HUES48 (cell line): ENCODE measurements at regions not wholly inside any gene's neighbourhood (a gene's known extent, or its start where the extent isn't known, plus 50 kb on each side); places are given as distances from the start of the nearest gene placed in this dataset.
"Not testable (repeated sequence)": the region's sequence is repeated elsewhere in the genome, so short reads cannot be mapped to it uniquely, and the experiment has no call there.

Experiments used
- H3K27ac ChIP-seq: one replicate; pipeline ENCODE4 v1.7.0; 2013; ENCODE audit warnings: low read depth, low read length, inconsistent platforms
- H3K27me3 ChIP-seq: 2 replicates; pipeline ENCODE4 v1.6.1; 2013; ENCODE audit warnings: mild to moderate bottlenecking, low read length; ENCODE audit not compliant: control insufficient read depth, insufficient read depth
- H3K36me3 ChIP-seq: 2 replicates; pipeline ENCODE4 v1.6.1; 2013; ENCODE audit warnings: low read length; ENCODE audit not compliant: control insufficient read depth, insufficient read depth
- H3K4me1 ChIP-seq: 2 replicates; pipeline ENCODE4 v1.6.1; 2013; ENCODE audit warnings: mild to moderate bottlenecking, low read length; ENCODE audit not compliant: control insufficient read depth, insufficient read depth
- H3K4me3 ChIP-seq: 2 replicates; pipeline ENCODE4 v1.5.1; 2013; ENCODE audit warnings: mild to moderate bottlenecking, low read depth, low read length
- H3K9ac ChIP-seq: 2 replicates; pipeline ENCODE4 v1.6.1; 2013; ENCODE audit warnings: mild to moderate bottlenecking, low read depth, low read length, moderate library complexity
- H3K9me3 ChIP-seq: 2 replicates; pipeline ENCODE4 v1.6.1; 2013; ENCODE audit warnings: low read length; ENCODE audit not compliant: control insufficient read depth, insufficient read depth

DNA sequence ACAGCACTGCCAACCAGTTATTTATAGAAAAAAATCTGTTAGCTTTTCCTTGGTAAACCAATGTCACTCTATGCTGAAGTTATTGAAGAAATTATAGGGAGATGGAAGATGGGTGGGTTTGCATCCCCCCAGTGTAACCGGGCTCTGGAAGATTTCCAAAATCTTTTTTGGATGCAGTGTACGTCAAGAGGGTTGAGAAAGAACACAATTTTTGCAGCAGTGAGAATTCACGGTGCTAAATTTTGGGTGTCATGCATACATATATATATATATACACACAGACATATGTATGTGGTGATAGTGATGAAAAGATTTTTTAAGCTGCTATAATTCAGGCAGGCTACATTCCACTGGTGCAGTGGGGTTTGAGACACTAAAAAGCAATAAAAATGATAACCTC is 91.4 kb upstream of the MAGI3 start:
- Histone ChIP-seq H3K9me3 (no peaks in the 10 kb centered on the region), H3K27me3 (no peaks in the 10 kb centered on the region), H3K4me3 (no peak overlapping the region), H3K36me3 (no peaks in the 10 kb centered on the region), H3K9ac (no peak overlapping the region), H3K4me1 (no peaks in the 10 kb centered on the region), H3K27ac (no peak overlapping the region)

- no peaks in the 10 kb centered on the region for H3K4me1 ChIP-seq
These were observed 87.7 kb upstream of the MAGI3 start for GRCh38 chr1:113302636-113303035.

GRCh38 chr1:113303267-113303666 is 87.0 kb upstream of the MAGI3 start:
- H3K9ac ChIP-seq = no peak overlapping the region
- H3K27ac ChIP-seq = no peak overlapping the region
- H3K27me3 ChIP-seq = no peaks in the 10 kb centered on the region
- H3K4me1 ChIP-seq = no peaks in the 10 kb centered on the region
- no peak overlapping the region for H3K4me3 ChIP-seq
- H3K9me3 ChIP-seq = no peaks in the 10 kb centered on the region
- H3K36me3 ChIP-seq = no peaks in the 10 kb centered on the region

More at GRCh38 chr1:113302636-113303035, 87.7 kb upstream of the MAGI3 start:
- H3K36me3 ChIP-seq = no peaks in the 10 kb centered on the region
- H3K27me3 ChIP-seq = no peaks in the 10 kb centered on the region
- H3K9me3 ChIP-seq = no peaks in the 10 kb centered on the region
- no peak overlapping the region for H3K4me3 ChIP-seq
- no peak overlapping the region for H3K27ac ChIP-seq
- H3K9ac ChIP-seq = no peak overlapping the region

GRCh38 chr1:113305029-113305428 is 85.3 kb upstream of the MAGI3 start:
- not testable (repeated sequence) for H3K4me3 ChIP-seq, H3K27me3 ChIP-seq, H3K9me3 ChIP-seq, H3K4me1 ChIP-seq, H3K36me3 ChIP-seq, H3K9ac ChIP-seq, H3K27ac ChIP-seq

DNA sequence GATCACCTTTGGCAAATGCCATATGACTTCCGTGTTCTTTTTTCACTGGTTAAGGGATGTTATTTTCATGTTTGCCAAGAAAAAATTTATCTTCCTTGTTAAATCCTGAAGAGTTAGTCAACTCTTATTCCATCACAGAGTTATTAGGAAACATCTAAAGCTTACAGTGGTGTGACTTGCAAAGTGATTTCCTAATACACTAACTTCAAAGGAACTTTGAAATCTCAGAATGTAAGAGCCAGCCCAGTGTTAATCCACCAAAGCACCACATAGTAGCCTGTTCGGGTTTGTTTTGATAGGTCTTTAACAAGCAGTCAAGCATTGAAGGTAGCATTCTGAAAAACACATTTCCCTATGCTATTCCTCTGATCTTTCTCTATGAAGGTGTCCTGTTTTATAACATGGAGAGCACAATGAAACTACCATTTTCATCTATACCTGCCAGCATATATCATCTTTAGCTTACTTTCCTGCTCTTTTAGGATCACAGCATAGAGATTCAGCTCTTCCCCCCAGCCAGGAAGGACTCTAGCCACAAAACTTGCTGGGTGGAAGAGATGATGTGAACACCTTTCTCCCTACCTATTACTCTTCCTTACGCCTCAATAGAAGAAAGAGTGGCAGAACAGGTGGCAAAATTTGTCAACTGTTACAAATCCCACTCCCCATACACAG is 82.4 kb upstream of the MAGI3 start:
- H3K27me3 ChIP-seq = no peaks in the 10 kb centered on the region
- no peak overlapping the region for H3K4me3 ChIP-seq
- H3K27ac ChIP-seq = no peak overlapping the region
- H3K9ac ChIP-seq = no peak overlapping the region
- no peaks in the 10 kb centered on the region for H3K9me3 ChIP-seq
- H3K4me1 ChIP-seq = no peaks in the 10 kb centered on the region
- H3K36me3 ChIP-seq = no peaks in the 10 kb centered on the region

DNA sequence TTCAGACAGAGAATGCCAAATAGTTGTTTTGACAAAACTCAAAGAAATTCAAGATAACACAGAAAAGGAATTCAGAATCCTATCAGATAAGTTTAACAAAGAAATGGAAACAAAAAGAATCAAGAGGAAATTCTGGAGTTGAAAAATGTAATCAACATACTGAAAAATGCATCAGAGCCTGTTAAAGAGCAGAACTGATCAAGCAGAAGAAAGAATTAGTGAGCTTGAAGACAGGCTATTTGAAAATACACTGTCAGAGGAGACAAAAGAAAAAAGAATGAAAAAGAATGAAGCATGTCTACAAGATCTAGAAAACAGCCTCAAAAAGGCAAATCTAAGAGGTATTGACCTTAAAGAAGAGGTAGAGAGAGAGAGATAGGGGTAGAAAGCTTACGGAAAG is 77.7 kb upstream of the MAGI3 start:
- H3K4me3 ChIP-seq, H3K27ac ChIP-seq, H3K36me3 ChIP-seq, H3K9me3 ChIP-seq, H3K9ac ChIP-seq, H3K27me3 ChIP-seq, H3K4me1 ChIP-seq: not testable (repeated sequence)

- H3K4me1 ChIP-seq = no peaks in the 10 kb centered on the region
- no peak overlapping the region for H3K27ac ChIP-seq
- H3K4me3 ChIP-seq = no peak overlapping the region
- H3K9ac ChIP-seq = no peak overlapping the region
- H3K27me3 ChIP-seq = no peaks in the 10 kb centered on the region
- no peaks in the 10 kb centered on the region for H3K9me3 ChIP-seq
- no peaks in the 10 kb centered on the region for H3K36me3 ChIP-seq
These were observed 75.7 kb upstream of the MAGI3 start for GRCh38 chr1:113314600-113314999.

DNA sequence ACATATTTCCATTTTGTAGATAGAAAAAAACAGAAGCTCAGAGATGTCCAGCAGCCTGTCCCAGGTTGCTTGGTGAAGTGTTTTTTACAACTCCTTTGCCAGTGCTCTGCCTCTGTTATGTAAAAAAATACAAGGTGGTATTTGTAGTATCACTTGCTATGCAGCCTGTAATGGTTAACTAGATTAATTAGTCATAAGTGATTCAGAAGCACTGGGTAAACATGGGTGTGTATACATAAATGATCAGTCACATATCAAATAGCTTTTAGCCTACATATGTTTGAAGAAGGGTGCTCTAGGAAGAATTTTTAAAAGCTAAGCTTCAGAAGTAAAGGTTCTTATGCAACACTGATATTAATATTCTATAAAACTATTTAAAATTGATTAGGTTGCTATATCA is 70.0 kb upstream of the MAGI3 start:
- peaks cover 9% of the 10 kb centered on the region; the same call in 1 of the 2 replicates for H3K4me1 ChIP-seq
- H3K9me3 ChIP-seq = no peaks in the 10 kb centered on the region
- no peak overlapping the region for H3K27ac ChIP-seq
- H3K36me3 ChIP-seq = no peaks in the 10 kb centered on the region
- H3K27me3 ChIP-seq = no peaks in the 10 kb centered on the region
- no peak overlapping the region for H3K9ac ChIP-seq
- H3K4me3 ChIP-seq = no peak overlapping the region

DNA sequence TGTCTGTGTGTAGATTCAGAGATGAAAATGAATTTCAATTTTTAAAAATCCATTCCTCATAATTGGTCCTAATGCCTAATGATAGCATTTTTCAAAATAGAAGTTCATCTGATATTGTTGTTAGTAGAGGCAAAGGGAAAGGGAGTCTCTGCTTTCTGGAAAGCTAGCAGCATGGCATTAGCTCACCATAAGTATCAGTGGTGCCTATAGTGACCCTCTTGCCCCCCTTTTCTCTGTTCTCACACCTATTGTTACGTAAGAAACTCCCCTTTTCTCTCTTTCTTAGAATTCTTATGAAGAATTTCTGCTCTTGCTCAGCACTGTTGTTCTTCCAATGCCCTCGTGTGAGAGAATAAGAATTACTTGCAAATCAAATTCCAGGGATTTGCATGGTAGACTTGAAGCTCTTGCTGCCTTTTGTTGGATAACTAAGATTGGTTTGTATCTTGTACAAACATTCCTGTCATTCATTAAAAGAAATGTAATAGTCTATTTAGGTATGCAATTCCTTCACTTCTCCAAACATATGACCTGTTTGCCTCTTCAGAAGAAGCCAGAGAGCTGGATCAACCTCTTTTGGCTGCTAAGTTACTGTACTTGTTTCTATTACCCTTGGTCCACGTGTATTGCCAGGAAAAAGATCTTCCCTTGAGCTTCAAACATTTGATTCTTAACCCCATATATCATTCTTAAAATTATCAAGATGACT is 69.2 kb upstream of the MAGI3 start:
- Histone ChIP-seq H3K4me1 (peaks cover 9% of the 10 kb centered on the region; the same call in 1 of the 2 replicates), H3K27ac (no peak overlapping the region), H3K9me3 (no peaks in the 10 kb centered on the region), H3K27me3 (no peaks in the 10 kb centered on the region), H3K4me3 (no peak overlapping the region), H3K9ac (no peak overlapping the region), H3K36me3 (no peaks in the 10 kb centered on the region)

DNA sequence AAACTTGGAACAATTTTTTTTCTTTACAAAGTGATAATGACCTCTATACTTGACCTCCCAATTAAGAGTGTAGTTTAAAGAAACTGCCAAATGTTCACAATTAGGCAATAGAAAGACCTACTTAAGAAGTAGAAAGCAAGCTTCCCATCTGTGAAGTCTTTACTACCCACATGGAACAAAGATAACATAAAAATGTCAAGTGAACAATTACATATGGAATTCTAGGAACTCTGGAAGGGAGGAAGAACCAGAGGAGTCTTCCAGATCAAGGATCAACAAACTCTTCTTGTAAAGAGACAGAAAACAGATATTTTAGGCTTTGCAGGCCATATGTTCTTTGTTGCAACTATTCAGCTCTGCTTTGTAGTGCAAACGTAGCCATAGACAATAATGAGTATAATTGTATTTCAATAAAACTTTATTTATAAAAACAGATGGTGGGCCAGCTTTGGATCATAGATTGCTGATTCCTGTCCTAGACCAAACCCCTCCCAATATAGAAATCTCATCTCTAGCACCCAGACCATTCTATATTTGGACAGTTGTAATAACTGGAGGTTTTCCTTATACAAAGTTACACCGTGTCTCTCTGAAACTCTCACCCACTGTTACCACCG is 68.4 kb upstream of the MAGI3 start:
- Histone ChIP-seq H3K9me3 (no peaks in the 10 kb centered on the region), H3K27ac (no peak overlapping the region), H3K9ac (no peak overlapping the region), H3K36me3 (no peaks in the 10 kb centered on the region), H3K4me1 (peaks cover 9% of the 10 kb centered on the region; the same call in 1 of the 2 replicates), H3K27me3 (no peaks in the 10 kb centered on the region), H3K4me3 (no peak overlapping the region)

DNA sequence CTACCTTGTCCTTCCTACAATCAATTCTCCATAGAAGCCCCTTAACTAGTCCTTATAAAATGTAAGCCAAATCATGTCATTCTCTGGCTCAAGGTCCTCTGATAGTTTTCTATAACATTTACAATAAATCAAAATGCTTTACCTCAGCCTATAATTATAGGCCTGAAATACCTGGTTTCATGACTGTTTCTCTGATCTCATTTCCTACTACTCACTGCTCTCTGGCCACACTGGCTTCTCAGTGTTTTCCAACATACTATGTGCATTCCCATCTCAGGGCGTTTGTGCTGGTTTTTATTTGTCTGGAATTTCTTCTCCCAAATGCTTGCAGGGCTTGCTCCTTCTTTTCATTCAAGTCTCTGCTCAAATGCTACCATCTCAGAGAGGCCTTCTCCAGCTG is 67.9 kb upstream of the MAGI3 start:
- Histone ChIP-seq H3K27me3 (no peaks in the 10 kb centered on the region), H3K9me3 (no peaks in the 10 kb centered on the region), H3K4me3 (no peak overlapping the region), H3K4me1 (peaks cover 9% of the 10 kb centered on the region; the same call in 1 of the 2 replicates), H3K36me3 (no peaks in the 10 kb centered on the region), H3K27ac (no peak overlapping the region), H3K9ac (no peak overlapping the region)
